HFFc6 (cell line): ENCODE measurements at regions not wholly inside any gene's neighbourhood (a gene's known extent, or its start where the extent isn't known, plus 50 kb on each side); places are given as distances from the start of the nearest gene placed in this dataset.
A peak's percentile ranks its signal among the peaks of the same experiment; 100 is the strongest.

Source experiments
- DNase-seq: peaks from one replicate; pipeline ENCODE4 v3.0.0-alpha.2; 2018
- H3K27ac Mint-ChIP-seq: 2 replicates; pipeline ENCODE4 v1.8.0; 2020; ENCODE audit warnings: mild to moderate bottlenecking, mixed read lengths
- H3K27me3 Mint-ChIP-seq: 2 replicates; pipeline ENCODE4 v1.8.0; 2021; ENCODE audit warnings: mild to moderate bottlenecking, moderate library complexity, mixed read lengths; ENCODE audit not compliant: insufficient read depth
- H3K36me3 Mint-ChIP-seq: 2 replicates; pipeline ENCODE4 v1.8.0; 2021; ENCODE audit warnings: low read depth, mixed read lengths
- H3K4me1 Mint-ChIP-seq: 2 replicates; pipeline ENCODE4 v1.8.0; 2020; ENCODE audit warnings: low read depth, mixed read lengths
- H3K4me3 Mint-ChIP-seq: 2 replicates; pipeline ENCODE4 v1.8.0; 2020; ENCODE audit warnings: mild to moderate bottlenecking, moderate library complexity, mixed read lengths
- H3K9me3 Mint-ChIP-seq: 2 replicates; pipeline ENCODE4 v1.8.0; 2020; ENCODE audit warnings: mild to moderate bottlenecking, mixed read lengths
- TF ChIP-seq, protein P1 (sequence below): fragments of 200-600 bp; sonication (generic); IDR thresholded peaks from 2 replicates; pipeline ENCODE4 v1.5.0; 2021; ENCODE audit warnings: antibody characterized with exemption, mild to moderate bottlenecking

DNA sequence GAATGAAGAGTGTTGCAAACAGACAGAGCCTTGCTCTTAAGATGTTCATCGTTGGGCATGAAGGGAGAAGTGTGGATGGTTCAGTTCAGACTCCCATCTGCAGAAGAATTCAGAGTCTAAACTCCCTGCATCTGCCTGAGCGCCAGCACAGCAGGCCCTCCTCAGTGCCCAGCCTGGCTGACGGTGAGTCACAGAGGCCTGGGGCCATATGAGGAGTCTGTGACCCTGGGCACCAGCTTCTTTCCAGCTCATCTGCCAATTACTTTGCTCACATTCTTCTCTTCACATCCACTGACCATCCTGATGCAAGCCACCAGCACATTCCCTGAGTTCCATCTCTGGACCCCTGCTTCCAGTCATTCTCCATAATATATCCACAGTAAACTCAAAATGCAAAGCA, 401.1 kb upstream of the TRPC7 start:
- TF ChIP-seq, protein P1, sequence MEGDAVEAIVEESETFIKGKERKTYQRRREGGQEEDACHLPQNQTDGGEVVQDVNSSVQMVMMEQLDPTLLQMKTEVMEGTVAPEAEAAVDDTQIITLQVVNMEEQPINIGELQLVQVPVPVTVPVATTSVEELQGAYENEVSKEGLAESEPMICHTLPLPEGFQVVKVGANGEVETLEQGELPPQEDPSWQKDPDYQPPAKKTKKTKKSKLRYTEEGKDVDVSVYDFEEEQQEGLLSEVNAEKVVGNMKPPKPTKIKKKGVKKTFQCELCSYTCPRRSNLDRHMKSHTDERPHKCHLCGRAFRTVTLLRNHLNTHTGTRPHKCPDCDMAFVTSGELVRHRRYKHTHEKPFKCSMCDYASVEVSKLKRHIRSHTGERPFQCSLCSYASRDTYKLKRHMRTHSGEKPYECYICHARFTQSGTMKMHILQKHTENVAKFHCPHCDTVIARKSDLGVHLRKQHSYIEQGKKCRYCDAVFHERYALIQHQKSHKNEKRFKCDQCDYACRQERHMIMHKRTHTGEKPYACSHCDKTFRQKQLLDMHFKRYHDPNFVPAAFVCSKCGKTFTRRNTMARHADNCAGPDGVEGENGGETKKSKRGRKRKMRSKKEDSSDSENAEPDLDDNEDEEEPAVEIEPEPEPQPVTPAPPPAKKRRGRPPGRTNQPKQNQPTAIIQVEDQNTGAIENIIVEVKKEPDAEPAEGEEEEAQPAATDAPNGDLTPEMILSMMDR: no peak
- Mint-ChIP-seq H3K9me3 (no peaks in the 10 kb centered on the region), H3K4me3 (no peak overlapping the region), H3K36me3 (no peaks in the 10 kb centered on the region), H3K27ac (0 out of 2 replicates have a peak overlapping the region, but pooled peaks have one; percentile 0), H3K4me1 (peaks cover 21% of the 10 kb centered on the region), H3K27me3 (peaks cover 2% of the 10 kb centered on the region)
- peak; percentile 58 for DNase-seq

- Mint-ChIP-seq H3K4me3 (no peak overlapping the region), H3K27ac (no peak overlapping the region), H3K4me1 (peaks cover 13% of the 10 kb centered on the region), H3K9me3 (no peaks in the 10 kb centered on the region), H3K27me3 (peaks cover 5% of the 10 kb centered on the region), H3K36me3 (no peaks in the 10 kb centered on the region)
- TF ChIP-seq, protein P1: no peak
- no peak for DNase-seq
Measured at GRCh38 chr5:136764601-136765000, 399.3 kb upstream of the TRPC7 start.

GRCh38 chr5:136763548-136763947, 398.2 kb upstream of the TRPC7 start:
- DNase-seq: no peak
- no peak overlapping the region for H3K27ac Mint-ChIP-seq
- no peak overlapping the region for H3K4me3 Mint-ChIP-seq
- peaks cover 4% of the 10 kb centered on the region; the same call in 1 of the 2 replicates for H3K27me3 Mint-ChIP-seq
- no peaks in the 10 kb centered on the region for H3K36me3 Mint-ChIP-seq
- TF ChIP-seq, protein P1: no peak
- peaks cover 13% of the 10 kb centered on the region for H3K4me1 Mint-ChIP-seq
- H3K9me3 Mint-ChIP-seq: no peaks in the 10 kb centered on the region

DNA sequence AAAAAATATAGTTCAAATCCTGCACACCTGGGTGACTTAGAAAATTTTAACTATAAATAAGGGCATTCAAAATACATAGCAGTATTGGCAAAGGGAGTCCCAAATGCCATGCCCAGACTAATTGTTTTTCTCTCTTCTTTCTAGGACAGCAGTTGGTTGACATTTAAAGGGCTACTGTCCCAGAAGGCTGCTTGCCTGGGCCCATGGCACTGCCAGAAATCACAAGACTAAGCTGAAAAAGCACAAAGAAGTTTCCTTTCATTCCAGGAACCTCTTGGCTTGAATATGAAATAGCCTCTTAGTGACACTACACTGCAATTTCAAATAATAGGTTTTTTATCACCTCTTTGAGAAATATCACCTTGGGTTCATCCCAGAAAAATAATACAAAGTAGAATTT, 388.9 kb upstream of the TRPC7 start:
- H3K9me3 Mint-ChIP-seq: no peaks in the 10 kb centered on the region
- TF ChIP-seq, protein P1: no peak
- DNase-seq: no peak
- H3K4me3 Mint-ChIP-seq: no peak overlapping the region
- H3K27ac Mint-ChIP-seq: no peak overlapping the region
- H3K36me3 Mint-ChIP-seq: no peaks in the 10 kb centered on the region
- H3K27me3 Mint-ChIP-seq: peaks cover 5% of the 10 kb centered on the region
- peaks cover 14% of the 10 kb centered on the region for H3K4me1 Mint-ChIP-seq

DNA sequence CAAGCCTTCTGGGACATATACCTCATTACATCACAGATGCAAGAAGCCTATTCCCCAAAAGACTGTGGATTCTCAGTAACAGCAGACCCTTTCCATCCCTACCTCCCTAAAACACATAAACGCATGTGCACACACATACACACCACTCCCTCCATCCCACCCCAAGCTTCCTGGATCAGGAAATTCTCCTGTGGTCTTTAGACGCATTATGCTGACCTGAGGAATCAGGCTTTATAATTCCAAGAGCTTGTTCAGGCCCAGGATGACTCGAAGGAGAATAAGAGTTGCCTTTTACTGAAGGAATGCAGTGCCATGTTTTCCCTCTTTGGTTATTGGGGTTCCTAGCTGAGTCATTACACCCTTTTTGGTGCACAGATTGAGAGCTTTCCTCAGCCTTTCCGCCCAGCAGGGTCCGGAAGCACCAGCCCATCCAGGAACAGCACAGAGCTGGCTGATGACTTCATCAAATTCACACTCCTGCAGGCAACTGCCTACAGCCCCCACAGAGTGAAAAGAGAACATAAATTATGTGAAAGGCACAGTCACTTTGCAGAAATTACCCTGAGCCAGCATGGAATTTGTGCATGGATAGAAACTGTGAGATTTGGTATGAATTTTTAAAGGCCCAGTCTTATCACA, 385.0 kb upstream of the TRPC7 start:
- TF ChIP-seq, protein P1: no peak
- Mint-ChIP-seq H3K27me3 (peaks cover 11% of the 10 kb centered on the region; the same call in 1 of the 2 replicates), H3K4me3 (no peak overlapping the region; the same call in 1 of the 2 replicates), H3K36me3 (no peaks in the 10 kb centered on the region), H3K27ac (peak overlapping the region; percentile 28; the same call in 1 of the 2 replicates), H3K9me3 (no peaks in the 10 kb centered on the region), H3K4me1 (peaks cover 21% of the 10 kb centered on the region)
- peak; percentile 11 for DNase-seq
